ENCODE measurements at regions not wholly inside any gene's neighbourhood (a gene's known extent, or its start where the extent isn't known, plus 50 kb on each side); places are given as distances from the start of the nearest gene placed in this dataset.

DNA sequence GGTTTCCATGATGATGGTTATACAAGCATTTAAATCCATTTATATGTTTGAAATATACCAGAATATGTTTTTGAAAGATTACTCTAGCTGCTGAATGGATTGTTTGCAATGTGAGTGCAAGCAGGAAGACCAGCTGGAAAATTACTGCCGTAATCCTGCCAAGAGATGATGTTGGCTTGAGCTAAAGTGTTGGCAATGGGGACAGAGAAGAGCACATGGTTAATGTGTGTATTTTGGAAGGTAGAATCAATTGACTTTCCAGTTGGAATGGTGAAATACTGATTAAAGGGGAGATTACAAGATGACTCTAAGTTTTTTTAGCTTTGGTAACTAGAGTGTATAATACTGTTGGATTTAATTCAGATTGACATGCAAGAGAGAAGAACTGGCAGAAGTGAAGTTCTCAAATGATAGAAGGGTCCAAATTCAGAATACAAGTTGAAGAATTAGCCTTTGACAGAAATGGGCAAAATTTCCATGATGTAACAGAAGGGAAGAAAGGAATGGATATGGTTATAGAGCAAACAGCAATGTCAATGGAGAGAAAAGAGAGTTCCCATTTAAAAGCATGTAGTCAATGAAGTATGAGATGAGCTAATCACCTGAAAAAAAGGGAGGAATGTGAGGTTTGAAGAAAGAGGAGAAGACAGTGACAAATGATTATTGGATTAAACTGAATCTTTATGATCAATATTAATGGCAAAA lies 422.0 kb downstream of the CDC14C start:
- no peak for TF ChIP-seq POLR2AphosphoS5 (IDR thresholded peaks at IDR 0.05; ENCODE audit: borderline replicate concordance, low read depth, low read length)
- no peak for TF ChIP-seq EZH2 (IDR thresholded peaks at IDR 0.05)
- no peak for TF ChIP-seq FOXP2 (optimal IDR thresholded peaks at IDR 0.05; ENCODE audit: control extremely low read depth, extremely low read length, insufficient read depth)
